ENCODE measurements at regions not wholly inside any gene's neighbourhood (a gene's known extent, or its start where the extent isn't known, plus 50 kb on each side); places are given as distances from the start of the nearest gene placed in this dataset.
A peak's percentile ranks its signal among the peaks of the same experiment; 100 is the strongest.

- no peak for DNase-seq (ENCODE audit: extremely low spot score, unreplicated experiment)
- H3K27ac Mint-ChIP-seq = peak overlapping the region; percentile 33
- TF ChIP-seq CTCF (conservative IDR thresholded peaks at IDR 0.05) = no peak
- no peak overlapping the region for H3K4me3 Mint-ChIP-seq
- no peaks in the 10 kb centered on the region for H3K4me1 Mint-ChIP-seq (ENCODE audit: unreplicated experiment)
- no peaks in the 10 kb centered on the region for H3K36me3 Mint-ChIP-seq
- no peaks in the 10 kb centered on the region for H3K27me3 Mint-ChIP-seq
- H3K9me3 Mint-ChIP-seq = no peaks in the 10 kb centered on the region
These were observed 520.6 kb downstream of the METTL4 start for GRCh38 chr18:2050702-2051201.

GRCh38 chr18:2053490-2054089, 517.7 kb downstream of the METTL4 start:
- Mint-ChIP-seq H3K4me3 (no peak overlapping the region), H3K4me1 (ENCODE audit: unreplicated experiment) (no peaks in the 10 kb centered on the region), H3K27ac (no peak overlapping the region), H3K27me3 (no peaks in the 10 kb centered on the region), H3K36me3 (no peaks in the 10 kb centered on the region), H3K9me3 (no peaks in the 10 kb centered on the region)
- no peak for TF ChIP-seq CTCF (conservative IDR thresholded peaks at IDR 0.05)
- DNase-seq (ENCODE audit: extremely low spot score, unreplicated experiment) = no peak

GRCh38 chr18:2059336-2059735, 512.0 kb downstream of the METTL4 start:
- H3K4me1 Mint-ChIP-seq (ENCODE audit: unreplicated experiment) = no peaks in the 10 kb centered on the region
- no peak overlapping the region for H3K27ac Mint-ChIP-seq
- H3K9me3 Mint-ChIP-seq = no peaks in the 10 kb centered on the region
- H3K4me3 Mint-ChIP-seq = no peak overlapping the region
- no peaks in the 10 kb centered on the region for H3K27me3 Mint-ChIP-seq
- H3K36me3 Mint-ChIP-seq = no peaks in the 10 kb centered on the region
- DNase-seq (ENCODE audit: extremely low spot score, unreplicated experiment) = no peak
- no peak for TF ChIP-seq CTCF (conservative IDR thresholded peaks at IDR 0.05)

- H3K27ac Mint-ChIP-seq = no peak overlapping the region
- no peak for TF ChIP-seq CTCF (conservative IDR thresholded peaks at IDR 0.05)
- H3K4me1 Mint-ChIP-seq (ENCODE audit: unreplicated experiment) = no peaks in the 10 kb centered on the region
- H3K27me3 Mint-ChIP-seq = no peaks in the 10 kb centered on the region
- no peak for DNase-seq (ENCODE audit: extremely low spot score, unreplicated experiment)
- H3K36me3 Mint-ChIP-seq = no peaks in the 10 kb centered on the region
- H3K4me3 Mint-ChIP-seq = no peak overlapping the region
- H3K9me3 Mint-ChIP-seq = no peaks in the 10 kb centered on the region
These were observed 511.2 kb downstream of the METTL4 start for GRCh38 chr18:2060086-2060485.

GRCh38 chr18:2070631-2071030, 500.7 kb downstream of the METTL4 start:
- TF ChIP-seq CTCF (conservative IDR thresholded peaks at IDR 0.05) = no peak
- Mint-ChIP-seq H3K4me3 (no peak overlapping the region), H3K9me3 (no peaks in the 10 kb centered on the region), H3K4me1 (ENCODE audit: unreplicated experiment) (no peaks in the 10 kb centered on the region), H3K27ac (no peak overlapping the region), H3K36me3 (no peaks in the 10 kb centered on the region), H3K27me3 (no peaks in the 10 kb centered on the region)
- DNase-seq (ENCODE audit: extremely low spot score, unreplicated experiment) = no peak

GRCh38 chr18:2075499-2075898, 495.8 kb downstream of the METTL4 start:
- DNase-seq (ENCODE audit: extremely low spot score, unreplicated experiment) = no peak
- no peak overlapping the region for H3K27ac Mint-ChIP-seq
- no peaks in the 10 kb centered on the region for H3K4me1 Mint-ChIP-seq (ENCODE audit: unreplicated experiment)
- H3K27me3 Mint-ChIP-seq = no peaks in the 10 kb centered on the region
- no peaks in the 10 kb centered on the region for H3K9me3 Mint-ChIP-seq
- no peak for TF ChIP-seq CTCF (conservative IDR thresholded peaks at IDR 0.05)
- H3K4me3 Mint-ChIP-seq = no peak overlapping the region
- no peaks in the 10 kb centered on the region for H3K36me3 Mint-ChIP-seq
